K562 (cell line): ENCODE measurements at regions not wholly inside any gene's neighbourhood (a gene's known extent, or its start where the extent isn't known, plus 50 kb on each side); places are given as distances from the start of the nearest gene placed in this dataset.

Source experiments
- ATAC-seq: fragments of 200-7000 bp; cut with Tn5 transposase; 3 replicates; pipeline ENCODE4 v1.9.1; 2020; ENCODE audit warnings: moderate library complexity
- BruUV-seq: library from RNA; stranded (reverse); fragments of 400-500 nt; replicated peaks from 2 replicates; lab custom pipeline; 2021; lab: Mats Ljungman, UMichigan
- CTCF ChIA-PET: fragments of 300-600 bp; formaldehyde crosslinking; extraction: SDS; loops from one replicate; lab custom pipeline; 2021; ENCODE audit warnings: low intra/inter-chr PET ratio; lab: Yijun Ruan, JAX
- POLR2A ChIA-PET: fragments of 300-600, 350-650 bp; sonication (Branson Sonifier 250); formaldehyde crosslinking; extraction: SDS; loops from one replicate; lab custom pipeline; 2021; ENCODE audit warnings: antibody characterized with exemption, inconsistent platforms; lab: Yijun Ruan, JAX
- DNase-seq, 4 experiments: peaks; one replicate each; pipeline versions ENCODE4 v3.0.0 to v3.0.0-alpha.2; 2011 to 2018; ENCODE audit warnings: low spot score in 3 of 4, mixed read lengths in 3 of 4; ENCODE audit errors: extremely low read depth in 1 of 4
- FAIRE-seq: peaks from 2 replicates; lab custom pipeline; 2011; peaks lifted over from hg19 to GRCh38; lab: Jason Lieb, UNC
- H2AFZ ChIP-seq: 2 replicates; pipeline ENCODE4 v1.6.0; 2011; ENCODE audit warnings: low read depth, low read length, control low read depth, inconsistent platforms
- H3K27ac ChIP-seq: fragments of 200-600 bp; 3 replicates; pipeline ENCODE4 v1.8.0; 2011; ENCODE audit warnings: low read depth, mild to moderate bottlenecking, control low read depth, inconsistent platforms, low read length, moderate library complexity, mixed read lengths; ENCODE audit errors: extremely low read depth
- H3K27me3 ChIP-seq, 2 experiments: fragments of 300-600 bp in 1 of 2; 2 replicates in 1 of 2; 3 replicates in 1 of 2; pipeline versions ENCODE4 v1.6.0 to v1.8.0; 2011; ENCODE audit warnings: inconsistent platforms in 2 of 2, low read length in 2 of 2, mild to moderate bottlenecking in 1 of 2, mixed read lengths in 1 of 2, moderate library complexity in 1 of 2; ENCODE audit not compliant: control insufficient read depth in 2 of 2, insufficient read depth in 2 of 2
- H3K36me3 ChIP-seq: fragments of 300-600 bp; 3 replicates; pipeline ENCODE4 v1.8.0; 2011; ENCODE audit warnings: mild to moderate bottlenecking, low read length, inconsistent platforms; ENCODE audit not compliant: control insufficient read depth, insufficient read depth
- H3K4me1 ChIP-seq, 2 experiments: fragments of 200-600 bp in 1 of 2; replicated peaks in 1 of 2; 2 replicates in 1 of 2; 3 replicates in 1 of 2; pipeline versions ENCODE4 v1.5.1 to v1.8.0; 2011; ENCODE audit warnings: inconsistent platforms in 2 of 2, low read length in 2 of 2, mild to moderate bottlenecking in 1 of 2, mixed read lengths in 1 of 2, moderate library complexity in 1 of 2; ENCODE audit not compliant: control insufficient read depth in 2 of 2, insufficient read depth in 2 of 2
- H3K4me2 ChIP-seq: 2 replicates; pipeline ENCODE4 v1.6.1; 2011; ENCODE audit warnings: low read length, control low read depth, inconsistent platforms, mixed read lengths; ENCODE audit not compliant: insufficient read depth
- H3K4me3 ChIP-seq: fragments of 200-600 bp; sonication (generic), shearing (Covaris generic); 2 replicates; pipeline ENCODE4 v1.5.1; 2016; ENCODE audit warnings: control low read depth, inconsistent platforms
- H3K79me2 ChIP-seq: fragments of 200-600 bp; 3 replicates; pipeline ENCODE4 v1.8.0; 2011; ENCODE audit warnings: low read length, inconsistent platforms; ENCODE audit not compliant: control insufficient read depth, insufficient read depth
- H3K9ac ChIP-seq, 2 experiments: 2 replicates each; pipeline versions ENCODE4 v1.6.0 to v1.6.1; 2011; ENCODE audit warnings: low read depth in 2 of 2, low read length in 2 of 2, control low read depth in 1 of 2, inconsistent platforms in 1 of 2, mild to moderate bottlenecking in 1 of 2, mixed read lengths in 1 of 2; ENCODE audit not compliant: insufficient read depth in 1 of 2
- H3K9me1 ChIP-seq: one replicate; pipeline ENCODE4 v1.6.0; 2011; ENCODE audit warnings: inconsistent platforms, mild to moderate bottlenecking, low read length, moderate library complexity; ENCODE audit not compliant: control insufficient read depth, insufficient read depth
- H3K9me3 ChIP-seq: replicated peaks from 2 replicates; pipeline ENCODE4 v1.5.1; 2011; ENCODE audit warnings: low read depth, low read length, inconsistent platforms; ENCODE audit not compliant: control insufficient read depth, insufficient read depth
- H4K20me1 ChIP-seq: replicated peaks from 2 replicates; pipeline ENCODE4 v1.6.1; 2011; ENCODE audit warnings: low read length, inconsistent platforms, mixed read lengths; ENCODE audit not compliant: control insufficient read depth, insufficient read depth
- EWSR1 ChIP-seq: fragments of 450-650 bp; IDR thresholded peaks from 2 replicates; pipeline ENCODE4 v1.6.1; 2018; ENCODE audit warnings: borderline replicate concordance, mild to moderate bottlenecking, low read depth, moderate library complexity; ENCODE audit not compliant: partially characterized antibody
- GABPB1 ChIP-seq: sonication (generic); formaldehyde crosslinking; IDR thresholded peaks from 2 replicates; pipeline ENCODE4 v1.8.0; 2022; ENCODE audit warnings: mild to moderate bottlenecking, missing genetic modification reagents
- LEF1 ChIP-seq: fragments of 450-650 bp; IDR thresholded peaks from 2 replicates; pipeline ENCODE4 v1.6.1; 2016; ENCODE audit warnings: mild to moderate bottlenecking
- MYNN ChIP-seq, 2 experiments: sonication (generic); formaldehyde crosslinking in 1 of 2; IDR thresholded peaks; 2 replicates each; pipeline versions ENCODE4 v1.5.0 to v1.6.1; 2016 to 2020; ENCODE audit warnings: antibody characterized with exemption in 1 of 2, missing genetic modification reagents in 1 of 2
- NFIC ChIP-seq: fragments of 450-650 bp; IDR thresholded peaks from 2 replicates; pipeline ENCODE4 v1.6.1; 2017; ENCODE audit warnings: mild to moderate bottlenecking, inconsistent platforms
- PYGO2 ChIP-seq: fragments of 450-650 bp; IDR thresholded peaks from 2 replicates; pipeline ENCODE4 v1.6.1; 2016; ENCODE audit warnings: mild to moderate bottlenecking, missing genetic modification characterization, moderate library complexity, missing compliant biosample characterization
- TARDBP ChIP-seq: fragments of 450-650 bp; IDR thresholded peaks from 2 replicates; pipeline ENCODE4 v1.6.1; 2016
- ZKSCAN8 ChIP-seq: fragments of 200-800 bp; sonication (Bioruptor generic); IDR thresholded peaks from 2 replicates; pipeline ENCODE4 v1.6.1; 2016; ENCODE audit warnings: missing genetic modification characterization, missing compliant biosample characterization
- WGBS: fragments of 100-300 bp; shearing (Covaris generic); methylation state at CpG from one replicate; pipeline ENCODE4 v1.1.6; 2016; ENCODE audit warnings: low coverage, mixed read lengths; ENCODE audit not compliant: insufficient coverage; ENCODE audit errors: missing lambda C conversion rate; 5-methylcytosine and 5-hydroxymethylcytosine counted together
- in situ Hi-C: fragments of 300-500 bp; cut with MboI; formaldehyde crosslinking; loops from 4 replicates; pipeline ENCODE4 v1.15.0; 2018; ENCODE audit warnings: inconsistent platforms, mixed read lengths
- intact Hi-C: fragments of 100-400 bp; cut with micrococcal nuclease; formaldehyde crosslinking; loops from 2 replicates; pipeline ENCODE4 v1.14.2; 2022

DNA sequence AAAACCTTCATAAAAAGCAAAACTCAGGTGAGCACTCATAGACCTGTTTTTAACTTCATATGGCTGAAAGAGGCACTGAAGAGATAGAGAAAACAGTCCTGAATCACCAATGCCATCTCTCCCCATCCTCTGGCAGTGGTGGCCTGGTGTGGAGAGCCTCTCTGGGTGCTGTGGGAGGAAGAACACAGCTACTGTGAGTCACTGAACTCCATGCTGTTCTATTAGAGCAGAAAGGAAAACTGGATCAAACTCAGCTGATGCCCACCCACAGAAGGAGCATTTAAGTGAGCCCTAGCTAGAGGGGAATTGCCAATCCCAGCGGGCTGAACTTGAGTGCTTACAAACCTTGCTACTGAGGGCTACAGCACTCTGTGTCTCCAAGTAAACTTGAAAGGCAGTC is 115.3 kb upstream of the SESN3 start:
- TF ChIP-seq LEF1 (no peak), ZKSCAN8 (CRISPR knock-in tag) (no peak), EWSR1 (no peak), GABPB1 (CRISPR knock-in tag) (no peak), NFIC (no peak), PYGO2 (tag) (no peak), MYNN (IDR thresholded peaks at IDR 0.05) (no peak), MYNN (CRISPR knock-in tag; IDR thresholded peaks at IDR 0.05) (no peak), TARDBP (no peak)
- Histone ChIP-seq H3K9ac (no peak overlapping the region), H4K20me1 (no peaks in the 10 kb centered on the region), H3K9me1 (no peaks in the 10 kb centered on the region), H3K36me3 (no peaks in the 10 kb centered on the region), H3K9me3 (no peaks in the 10 kb centered on the region; the same call in 1 of the 2 replicates), H3K27ac (no peak overlapping the region), H3K79me2 (no peaks in the 10 kb centered on the region), H2AFZ (no peak overlapping the region), H3K4me2 (no peak overlapping the region), H3K4me1 (no peaks in the 10 kb centered on the region), H3K4me3 (no peak overlapping the region), H3K27me3 (peaks cover 2 to 4% of the 10 kb centered on the region in 2 experiments; a peak in 3 of 5 replicates)
- DNase-seq (no peak), FAIRE-seq (no peak), ATAC-seq (no peak)
- intact Hi-C loops = no loop called here
- WGBS = 0% methylated on average over 1 of the region's 1 CpG
- ChIA-PET CTCF (interaction anchor here (0.6 kb wide), 1 partner anchor 176 kb away, joined by 3 read pairs; no protein-coding TSS in a partner anchor), POLR2A (interaction anchor here (0.7 kb wide), 2 partner anchors 56 to 444 kb away, joined by 3 read pairs; no protein-coding TSS in a partner anchor)
- BruUV-seq = no TSS peak
- in situ Hi-C loops = no loop called here
